Stimulated activated CD4-positive, alpha-beta T cell treated with anti-CD3 and anti-CD28 coated beads, Interleukin-2, amount 100 ng/mL, for 4 hours (primary cell): ENCODE measurements at regions not wholly inside any gene's neighbourhood (a gene's known extent, or its start where the extent isn't known, plus 50 kb on each side); places are given as distances from the start of the nearest gene placed in this dataset.

Experiments
- DNase-seq: peaks from one replicate; pipeline ENCODE4 v3.0.0-alpha.2; 2020; ENCODE audit warnings: low read depth

DNA sequence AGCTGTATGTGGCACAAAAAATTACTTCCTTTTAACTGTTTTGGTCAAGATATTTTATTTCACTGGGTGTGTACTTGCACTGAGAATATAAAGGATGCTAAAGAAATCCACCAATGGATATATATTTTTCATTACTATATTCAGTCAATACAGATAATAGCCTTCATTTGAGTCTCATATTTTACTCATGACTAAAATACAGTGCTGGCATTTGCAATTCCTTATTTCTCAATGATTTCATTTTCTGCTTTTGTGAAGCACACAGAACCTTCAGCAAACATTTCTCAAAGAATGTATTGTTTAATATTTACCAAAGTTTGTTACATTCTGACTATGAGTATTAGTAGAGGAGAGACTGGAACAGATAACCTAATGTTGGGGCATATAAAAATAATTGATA lies 93.2 kb upstream of the SOX5 start:
- no peak for DNase-seq

DNA sequence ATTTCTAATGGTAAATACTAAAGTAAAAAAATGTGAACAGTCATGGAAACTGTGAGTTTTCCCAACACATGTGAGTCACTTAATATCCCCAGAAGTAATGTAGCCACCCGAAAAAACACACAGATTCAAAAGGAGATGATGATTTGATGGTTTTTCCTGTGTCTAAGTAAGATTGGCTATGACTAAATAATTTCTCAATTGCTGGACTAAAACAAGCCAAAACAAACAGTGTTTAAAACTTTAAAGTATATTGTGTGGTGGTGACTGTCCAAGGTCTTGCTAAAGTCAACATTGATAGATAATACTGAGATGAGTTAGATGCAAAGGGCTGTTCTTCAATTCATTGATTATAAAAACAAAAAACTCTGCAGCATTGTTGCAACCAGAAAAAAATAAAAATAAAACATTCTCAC lies 89.6 kb upstream of the SOX5 start:
- no peak for DNase-seq

DNA sequence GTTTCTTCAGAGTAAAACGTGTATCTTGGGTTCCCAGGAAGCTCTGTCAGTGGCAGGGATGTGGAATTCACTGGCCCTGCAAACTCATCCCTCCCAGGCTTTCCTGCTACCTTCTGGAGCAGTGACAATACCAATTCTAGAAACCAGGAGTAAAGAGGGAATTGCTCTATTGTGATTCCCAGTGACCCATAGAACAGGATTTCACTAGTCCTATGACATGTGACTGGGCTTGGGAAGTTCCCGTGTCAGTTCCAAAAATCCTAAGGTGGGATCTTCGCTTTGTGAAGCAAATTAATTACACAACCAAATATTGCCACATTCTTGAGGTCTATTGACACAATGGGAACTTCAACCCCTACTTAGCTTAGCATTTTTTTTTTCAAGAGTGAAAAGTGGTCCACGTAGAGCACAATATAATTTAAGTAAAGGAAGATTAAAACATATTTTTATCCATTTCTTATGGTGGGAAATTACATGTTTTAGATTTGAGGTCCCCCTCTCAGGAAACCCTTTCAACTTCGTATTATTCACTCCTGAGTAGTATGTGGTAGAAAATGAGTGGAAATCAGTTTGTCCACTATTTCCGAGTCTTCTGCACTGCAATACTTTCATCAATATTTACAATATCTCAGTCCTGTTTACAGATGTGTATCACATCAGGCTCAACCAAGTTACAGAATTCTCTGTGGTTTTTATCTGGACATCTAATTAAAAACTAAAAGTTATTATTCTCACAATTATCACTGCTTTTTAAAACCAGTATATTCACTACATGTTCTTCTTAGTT lies 88.9 kb upstream of the SOX5 start:
- no peak for DNase-seq

DNA sequence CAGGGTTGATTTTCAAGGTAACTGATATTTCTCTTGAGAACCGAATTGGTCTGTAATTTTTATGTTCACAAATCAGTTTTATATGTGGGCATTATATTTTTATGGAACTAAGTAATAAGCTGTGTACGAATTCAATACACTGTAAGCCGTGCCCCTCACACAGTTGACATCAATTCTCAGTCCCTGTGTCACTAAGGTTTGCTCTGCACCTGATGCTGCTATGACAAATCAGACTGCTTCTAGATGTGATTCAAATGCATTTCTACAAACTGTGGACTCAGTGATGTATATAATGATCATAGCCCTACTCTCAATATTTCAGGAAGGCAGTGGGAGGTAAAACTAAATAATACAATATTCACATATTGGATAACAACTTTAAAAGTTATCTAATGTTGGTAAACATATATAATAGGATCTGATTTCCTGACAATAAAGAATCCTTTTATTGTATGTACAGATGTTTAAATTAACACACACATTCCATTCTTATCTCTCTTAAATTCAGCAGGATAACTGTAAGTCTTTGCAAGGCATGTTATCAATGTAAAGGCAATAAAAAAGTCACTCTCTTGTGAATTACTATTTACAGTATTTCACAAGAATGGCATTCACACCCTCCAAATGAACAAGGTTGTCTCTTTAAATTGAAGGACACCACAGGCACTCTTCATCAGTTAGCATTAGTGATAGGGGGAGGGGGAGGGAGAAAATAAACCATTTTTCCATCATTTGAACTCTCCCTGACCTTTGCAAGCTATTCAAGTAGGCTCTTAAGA lies 87.2 kb upstream of the SOX5 start:
- no peak for DNase-seq

DNA sequence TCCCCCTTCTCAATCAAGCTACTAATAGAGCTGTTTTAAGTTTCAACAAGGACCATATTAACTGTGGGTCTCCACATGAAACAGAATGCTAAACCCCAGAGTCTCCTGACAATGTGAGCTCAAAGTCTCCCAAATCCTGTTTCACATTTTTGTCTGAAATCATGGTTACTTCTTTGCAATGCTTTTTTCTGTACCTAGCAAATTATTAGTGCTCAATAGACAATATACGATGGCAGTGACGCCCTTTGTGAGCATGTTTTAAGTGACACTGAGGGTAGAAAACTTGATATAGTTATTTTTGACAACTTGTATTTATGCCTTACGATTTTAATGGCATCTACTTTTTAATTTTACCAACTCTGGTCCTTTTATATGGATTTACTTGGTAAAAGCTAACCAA lies 85.4 kb upstream of the SOX5 start:
- no peak for DNase-seq

DNA sequence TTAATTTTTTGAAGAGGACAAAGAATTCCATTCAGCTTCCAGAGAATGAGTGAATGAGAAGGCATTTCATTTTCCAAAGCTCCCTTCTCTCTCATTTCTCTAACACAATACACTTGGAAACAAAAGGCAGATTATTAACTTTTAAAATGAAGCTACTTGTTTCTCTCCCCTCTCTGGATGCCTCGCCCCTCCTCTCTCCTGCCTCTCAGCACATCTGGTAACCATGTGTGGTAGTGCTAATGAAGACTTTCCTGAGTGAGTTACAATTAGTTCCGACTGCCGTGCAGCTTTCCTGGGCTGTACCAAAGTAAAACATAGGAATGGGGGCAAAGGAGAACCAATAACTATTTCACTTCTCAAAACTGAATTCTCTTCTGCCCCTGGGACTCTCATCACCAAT lies 84.7 kb upstream of the SOX5 start:
- DNase-seq, result no peak

DNA sequence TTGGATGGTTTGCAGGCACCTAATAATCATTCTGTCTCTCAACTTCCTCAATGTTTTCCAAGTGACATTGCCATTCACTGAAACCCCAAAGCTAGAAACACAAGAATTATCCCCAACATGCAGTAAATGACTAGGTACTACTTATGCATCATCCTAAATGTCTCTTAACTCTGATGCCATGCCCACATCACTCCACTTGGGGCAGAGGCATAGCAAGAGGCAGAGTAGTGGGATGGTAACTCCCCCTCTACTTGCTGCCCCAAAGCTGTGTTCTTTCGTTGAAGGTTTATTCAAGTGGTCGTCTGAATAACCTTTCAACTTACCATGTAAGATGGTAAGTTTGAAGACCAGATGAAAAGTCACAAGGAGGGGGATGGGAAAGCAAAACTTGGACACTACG lies 77.9 kb upstream of the SOX5 start:
- no peak for DNase-seq

DNA sequence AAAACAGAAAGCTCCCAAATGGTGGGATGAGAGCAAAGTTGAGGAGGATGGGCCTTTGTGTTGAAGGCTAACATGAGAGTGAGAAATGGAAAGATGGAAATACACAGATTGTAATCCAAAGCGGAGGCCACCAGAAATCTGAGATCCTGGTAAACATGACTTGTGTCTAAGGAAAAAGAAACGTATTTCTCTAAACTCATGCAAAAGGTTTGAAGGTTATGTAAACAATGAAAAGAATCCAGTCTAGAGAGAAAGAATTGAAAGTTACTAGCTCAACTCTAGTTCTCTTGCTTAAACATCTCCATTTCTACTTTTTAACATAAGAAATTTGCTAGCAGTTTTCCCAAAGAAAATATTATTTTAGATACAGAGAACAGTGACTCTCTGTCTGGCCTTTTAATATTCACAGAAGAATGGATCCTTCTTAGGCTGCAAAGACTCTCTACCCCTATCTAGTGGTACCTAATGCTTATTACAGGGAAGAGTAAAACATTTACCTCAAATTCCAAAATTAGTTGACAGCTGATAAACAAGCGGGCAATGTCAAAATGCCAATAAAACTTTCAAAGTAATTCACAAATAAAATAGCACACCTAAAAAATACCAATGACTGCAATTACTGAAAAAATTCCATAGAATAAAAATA lies 75.8 kb upstream of the SOX5 start:
- no peak for DNase-seq

DNA sequence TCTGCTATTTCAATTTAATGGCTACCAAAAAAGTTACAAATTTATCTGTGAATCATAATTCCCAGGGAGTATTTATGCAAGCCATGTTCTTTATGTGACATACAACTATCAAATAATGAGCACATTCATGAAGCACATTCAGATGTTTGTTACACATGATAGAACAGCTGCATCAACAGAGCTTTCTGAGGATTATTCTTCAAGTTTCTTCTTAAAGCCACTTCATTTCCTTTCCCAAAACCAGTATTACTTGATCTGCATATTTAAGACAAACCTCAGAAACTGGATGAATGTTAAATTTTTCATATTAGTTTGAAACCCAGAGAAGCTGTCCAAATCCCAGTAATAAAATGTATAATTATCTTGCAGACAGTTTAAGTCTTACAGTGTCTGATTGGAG lies 73.6 kb upstream of the SOX5 start:
- no peak for DNase-seq

DNA sequence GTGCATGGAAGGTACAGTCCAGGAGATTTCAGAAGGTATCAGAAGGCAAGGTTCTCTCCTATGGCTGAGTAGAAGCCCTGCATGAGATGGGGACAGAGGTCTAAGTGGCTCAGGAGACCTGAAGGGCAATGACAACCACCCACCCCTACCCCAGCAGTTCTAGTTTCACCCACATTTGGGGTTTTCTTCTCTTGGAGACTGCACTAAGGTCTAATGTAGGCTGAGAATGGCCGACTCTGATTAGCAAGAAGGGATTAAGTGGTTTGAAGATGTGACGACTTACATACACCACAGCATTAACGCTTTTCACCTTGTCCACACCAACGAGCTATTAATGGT lies 71.7 kb upstream of the SOX5 start:
- no peak for DNase-seq

DNA sequence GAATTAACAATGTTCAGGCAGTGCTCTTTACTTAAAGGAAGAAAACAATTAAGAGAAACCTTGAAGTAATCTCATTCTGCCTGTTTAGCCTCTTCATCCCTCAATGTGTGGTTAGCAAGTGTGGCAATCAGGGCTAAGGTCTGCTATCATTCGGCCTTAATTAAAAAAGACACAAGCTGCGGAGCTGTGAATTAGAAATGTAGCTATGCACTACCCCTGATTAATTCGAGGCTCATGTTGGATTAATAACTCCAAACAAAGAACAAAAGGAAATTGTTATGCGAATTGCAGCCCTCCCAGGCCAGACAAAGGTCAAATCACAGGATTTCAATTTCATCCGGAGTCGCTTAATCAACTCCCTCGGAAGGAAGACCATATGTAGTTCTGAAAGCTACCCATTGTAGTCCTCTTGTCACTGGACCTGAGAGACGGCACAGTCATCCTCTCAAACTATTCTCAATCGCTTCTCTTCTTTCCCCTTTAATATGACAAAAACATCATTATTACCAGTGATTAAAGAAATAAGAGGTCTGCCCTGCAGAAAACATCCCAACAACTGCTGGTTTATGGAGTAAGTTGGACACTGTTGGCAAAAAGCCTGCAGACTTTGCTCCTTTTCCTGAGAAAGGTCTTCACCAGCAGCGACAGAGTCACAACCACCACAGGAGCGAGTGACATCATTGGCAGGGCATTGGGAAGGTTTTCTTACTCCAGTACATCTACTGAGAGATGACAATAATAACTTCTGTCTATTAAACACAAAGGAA lies 71.1 kb upstream of the SOX5 start:
- no peak for DNase-seq

DNA sequence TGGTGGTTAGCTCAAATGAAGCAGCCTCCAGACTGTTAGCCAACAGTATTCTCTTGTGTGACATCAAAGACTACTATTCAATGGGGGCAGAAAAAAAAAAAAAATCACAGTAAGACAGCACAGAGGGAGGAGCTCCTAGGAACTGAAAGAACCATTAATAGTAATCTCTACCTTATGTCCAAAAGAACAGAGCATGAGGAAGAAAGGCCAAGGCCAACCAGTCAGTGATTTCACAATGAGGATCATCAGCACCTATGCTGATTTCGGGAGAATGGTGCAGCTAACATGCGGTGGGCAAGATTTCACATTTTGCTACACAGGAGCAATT lies 66.3 kb upstream of the SOX5 start:
- no peak for DNase-seq

DNA sequence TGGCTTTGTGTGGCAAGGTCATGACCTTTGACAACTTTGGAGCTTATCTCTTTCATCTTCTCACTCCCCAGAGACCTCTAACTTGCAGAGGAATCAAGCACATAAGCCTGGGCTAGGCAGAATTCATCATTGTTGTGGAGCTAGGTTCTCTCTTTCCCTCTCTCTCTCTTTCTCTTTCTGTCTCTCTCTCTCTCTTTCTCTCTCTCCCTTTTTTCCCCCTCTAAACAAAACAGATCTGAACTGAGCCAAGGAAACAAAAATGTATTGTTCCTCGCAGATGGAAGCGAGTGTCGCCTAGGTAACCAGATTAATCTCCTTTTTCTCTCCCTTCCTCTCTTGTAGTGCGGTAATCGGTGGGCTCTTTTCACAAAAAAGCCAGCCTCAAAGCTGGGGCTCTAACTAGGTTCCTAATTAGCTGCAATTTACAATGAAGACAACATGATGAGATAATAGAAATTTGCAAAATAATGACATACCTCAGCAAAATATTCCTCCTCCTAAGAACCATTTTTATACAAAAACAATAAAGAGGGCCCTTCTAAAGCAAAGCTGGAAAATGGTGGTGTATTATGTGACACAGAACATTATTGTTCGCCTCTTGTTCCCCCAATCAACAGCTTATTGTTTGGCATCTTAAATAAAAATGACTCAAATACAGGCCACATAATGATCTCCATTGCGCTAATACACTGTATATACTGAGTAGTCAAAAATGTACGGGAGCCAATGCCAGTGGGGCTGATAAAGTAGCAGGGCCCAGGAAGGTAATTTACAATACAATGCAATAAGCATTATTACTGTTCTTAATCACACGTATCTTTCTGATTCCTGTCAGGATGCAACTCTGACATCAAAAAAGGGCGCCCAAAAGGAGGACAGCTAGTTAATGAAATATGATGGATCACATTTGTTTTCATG lies 65.7 kb upstream of the SOX5 start:
- no peak for DNase-seq

DNA sequence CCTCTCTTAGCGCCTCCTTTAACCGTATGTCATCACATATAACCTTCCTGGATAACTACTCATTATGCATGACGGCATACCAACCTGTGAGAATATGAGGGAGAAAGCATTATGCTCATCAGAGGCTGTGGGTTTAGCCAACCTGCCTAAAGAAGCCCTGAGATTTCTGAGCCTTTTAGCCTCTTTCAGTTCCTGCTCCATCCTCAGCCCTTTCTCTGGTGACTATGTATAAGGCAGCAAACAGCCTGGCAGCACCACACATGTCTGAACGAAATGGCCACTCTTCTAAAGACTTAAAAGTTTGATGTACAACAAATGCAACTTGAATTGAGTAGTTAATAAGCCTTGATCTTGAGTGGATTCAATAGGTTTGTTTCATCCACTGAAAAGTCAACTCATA lies 64.8 kb upstream of the SOX5 start:
- DNase-seq, result no peak

DNA sequence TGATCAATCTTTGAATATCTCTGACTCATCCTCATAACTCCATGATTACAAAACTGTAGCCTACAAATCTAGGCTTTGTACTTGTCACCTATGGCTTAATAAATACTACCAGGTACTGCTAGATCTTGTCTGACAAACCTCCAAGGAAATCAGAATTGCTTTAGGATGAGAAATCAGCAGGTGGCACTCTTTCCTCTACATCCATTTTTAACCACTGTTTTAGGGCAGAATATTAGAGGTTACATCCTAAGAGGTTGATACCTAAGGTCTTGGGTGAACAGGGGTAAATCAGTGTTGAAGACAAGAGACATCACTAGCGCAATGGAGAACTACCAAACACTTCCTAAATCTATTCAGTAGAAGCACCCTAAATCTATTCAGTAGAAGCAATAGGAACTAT lies 63.1 kb upstream of the SOX5 start:
- no peak for DNase-seq

DNA sequence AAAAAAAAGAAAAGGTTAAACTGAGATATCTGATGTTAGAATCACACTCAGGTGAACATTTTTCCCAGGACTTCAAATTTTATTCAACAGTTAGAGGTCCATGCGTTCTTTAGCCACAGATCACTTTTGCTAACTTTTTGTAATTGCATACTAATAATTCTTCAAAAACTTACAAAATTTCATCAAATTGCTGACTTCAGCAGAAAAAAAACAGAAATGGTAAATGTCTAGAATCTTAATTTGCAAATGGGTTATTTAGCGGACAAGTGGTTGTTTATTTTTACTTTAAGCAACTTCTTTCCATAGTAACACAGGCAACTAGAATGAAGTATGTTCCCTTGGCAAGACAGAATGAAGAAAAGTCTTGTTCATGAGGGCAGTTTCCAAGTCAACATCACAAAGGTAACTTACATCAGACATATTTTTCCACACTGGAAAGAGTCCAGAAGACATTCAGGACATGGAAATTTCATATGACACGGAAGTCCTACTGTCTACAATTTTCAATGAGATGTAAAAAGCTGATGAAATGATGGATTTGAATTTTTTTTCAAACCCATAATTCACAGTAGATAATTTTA lies 62.5 kb upstream of the SOX5 start:
- no peak for DNase-seq

DNA sequence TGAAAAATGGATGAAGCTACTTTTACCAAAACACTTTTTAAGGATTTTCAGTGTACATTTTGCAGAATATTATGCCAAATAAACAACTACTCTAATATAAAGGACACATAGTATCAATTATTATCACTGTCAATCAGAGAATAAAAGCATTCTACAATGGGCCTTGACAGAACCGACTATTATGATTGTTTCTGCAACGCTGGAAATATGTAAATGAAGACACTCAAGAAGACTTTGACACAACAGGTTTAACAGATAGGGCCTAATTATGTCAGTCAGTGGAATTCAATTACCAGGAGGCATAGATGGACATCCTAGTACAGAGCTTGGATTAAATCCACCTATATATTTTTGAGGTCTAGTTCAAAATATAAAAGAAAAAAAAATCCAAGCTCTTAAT lies 58.7 kb upstream of the SOX5 start:
- DNase-seq, result no peak
